GM21447 (cell line): ENCODE measurements at regions not wholly inside any gene's neighbourhood (a gene's known extent, or its start where the extent isn't known, plus 50 kb on each side); places are given as distances from the start of the nearest gene placed in this dataset.

ENCODE experiments used
- ATAC-seq: cut with Tn5 transposase; IDR thresholded peaks from one replicate; pipeline ENCODE4 v1.9.1; 2021; ENCODE audit not compliant: unreplicated experiment

DNA sequence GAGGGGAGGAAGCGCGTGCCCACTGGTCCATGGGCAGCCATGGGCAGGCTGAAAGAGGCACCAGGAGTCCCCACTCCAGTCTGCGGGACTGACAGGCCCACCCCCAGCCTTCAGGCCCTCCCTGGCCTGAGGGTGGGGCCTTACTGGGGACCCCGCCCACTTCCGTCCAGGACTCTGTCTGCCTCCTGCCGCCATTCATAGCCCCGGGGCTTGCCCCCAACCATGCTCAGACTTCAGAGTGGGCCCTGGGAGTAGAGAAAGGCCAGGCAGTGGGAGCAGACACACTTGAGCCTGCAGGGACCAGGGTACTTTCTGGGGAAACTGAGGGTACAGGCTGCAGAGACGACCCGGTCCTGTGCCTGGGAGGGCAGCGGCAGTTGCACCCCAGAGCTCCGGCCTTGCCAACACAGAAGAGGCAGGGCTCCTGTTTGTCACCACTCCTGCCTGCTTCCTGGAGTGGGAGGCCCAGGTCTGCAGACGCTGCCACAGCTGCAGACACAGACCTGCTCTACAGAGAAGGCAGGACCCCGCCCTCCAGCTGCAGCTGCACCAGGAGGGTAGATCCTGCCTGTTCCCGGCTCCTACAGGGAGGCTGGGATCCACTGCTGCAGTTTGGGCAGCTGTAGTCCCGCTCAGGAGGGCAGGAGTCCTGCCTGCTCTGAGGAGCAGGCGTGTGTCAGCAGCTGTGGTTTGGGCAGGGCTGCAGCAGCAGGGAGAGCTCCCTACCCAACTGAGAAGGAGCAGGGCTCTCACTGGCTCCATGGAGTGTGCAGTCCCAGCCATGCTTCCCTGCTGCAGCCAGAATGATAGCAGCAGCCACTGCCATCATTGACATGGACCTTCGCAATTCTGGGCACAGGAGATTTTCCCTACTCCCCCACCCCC lies 387.9 kb upstream of the ANO3 start:
- no peak for ATAC-seq

DNA sequence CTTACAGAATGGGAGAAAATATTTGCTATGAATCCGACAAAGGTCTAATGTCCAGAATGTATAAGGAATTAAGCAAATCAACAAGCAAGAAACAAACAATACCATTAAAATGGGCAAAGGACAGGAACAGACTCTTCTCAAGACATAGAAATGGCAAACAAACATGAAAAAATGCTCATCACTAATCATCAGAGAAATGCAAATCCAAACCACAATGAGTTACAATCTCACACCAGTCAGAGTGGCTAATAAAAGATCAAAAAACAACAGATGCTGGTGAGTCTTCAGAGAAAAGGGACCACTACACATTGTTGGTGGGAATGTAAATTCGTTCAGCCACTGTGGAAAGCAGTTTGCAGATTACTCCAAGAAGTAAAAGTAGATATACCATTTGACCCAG lies 382.0 kb upstream of the ANO3 start:
- no peak for ATAC-seq

DNA sequence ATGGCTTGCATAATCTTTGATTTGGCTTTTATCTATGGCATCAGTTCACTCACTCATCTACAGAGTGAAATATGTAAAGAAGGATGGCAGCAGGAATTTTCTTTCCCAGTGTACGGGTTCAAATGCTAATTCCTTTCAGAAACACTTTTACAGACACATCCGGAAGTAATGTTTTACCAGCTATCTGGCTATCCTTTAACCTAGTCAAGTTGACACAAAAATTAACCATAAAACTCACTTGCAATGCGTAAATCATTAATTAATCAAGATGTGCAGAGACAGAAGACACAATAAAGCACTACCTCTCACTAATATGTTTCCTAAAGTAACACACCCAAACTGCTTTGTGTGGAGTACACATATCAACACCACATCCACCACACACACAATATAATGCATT lies 378.9 kb upstream of the ANO3 start:
- no peak for ATAC-seq

DNA sequence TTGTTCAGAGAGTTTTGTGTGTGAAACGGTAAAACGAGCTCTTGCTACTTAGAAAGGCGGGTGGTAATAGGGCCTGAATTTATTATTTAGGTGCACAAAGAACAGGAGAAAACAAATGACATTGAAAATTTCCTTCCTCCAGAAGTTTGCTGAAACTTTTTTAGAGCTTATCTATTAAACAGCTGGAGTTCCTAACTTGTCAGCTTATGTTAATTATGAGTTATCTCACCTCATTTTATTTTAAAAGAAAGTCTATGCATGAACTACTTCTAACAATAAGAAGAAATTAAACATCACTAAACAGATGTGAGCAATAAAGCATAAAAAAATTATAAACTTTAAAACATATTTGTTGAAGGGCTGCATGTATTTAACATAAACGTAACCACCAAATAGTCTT lies 373.9 kb upstream of the ANO3 start:
- ATAC-seq, result no peak

DNA sequence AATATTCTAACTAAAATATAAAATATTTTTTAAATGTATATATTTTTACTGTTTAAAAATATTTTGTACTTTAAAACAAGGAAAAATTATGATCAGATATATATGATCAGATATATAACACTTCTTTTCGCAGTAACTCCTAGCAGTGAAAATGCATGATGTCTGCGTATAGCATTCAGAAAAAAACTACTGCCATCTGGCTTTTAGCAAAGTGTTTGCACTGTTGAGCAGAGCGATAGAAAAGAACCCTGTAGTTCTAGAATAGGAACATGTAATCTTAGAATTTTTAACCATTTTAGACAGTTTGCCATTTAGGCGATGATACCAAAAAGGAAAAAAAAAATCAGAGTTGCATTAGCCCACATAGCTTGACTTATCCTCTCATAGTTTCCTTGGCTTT lies 370.4 kb upstream of the ANO3 start:
- no peak for ATAC-seq

DNA sequence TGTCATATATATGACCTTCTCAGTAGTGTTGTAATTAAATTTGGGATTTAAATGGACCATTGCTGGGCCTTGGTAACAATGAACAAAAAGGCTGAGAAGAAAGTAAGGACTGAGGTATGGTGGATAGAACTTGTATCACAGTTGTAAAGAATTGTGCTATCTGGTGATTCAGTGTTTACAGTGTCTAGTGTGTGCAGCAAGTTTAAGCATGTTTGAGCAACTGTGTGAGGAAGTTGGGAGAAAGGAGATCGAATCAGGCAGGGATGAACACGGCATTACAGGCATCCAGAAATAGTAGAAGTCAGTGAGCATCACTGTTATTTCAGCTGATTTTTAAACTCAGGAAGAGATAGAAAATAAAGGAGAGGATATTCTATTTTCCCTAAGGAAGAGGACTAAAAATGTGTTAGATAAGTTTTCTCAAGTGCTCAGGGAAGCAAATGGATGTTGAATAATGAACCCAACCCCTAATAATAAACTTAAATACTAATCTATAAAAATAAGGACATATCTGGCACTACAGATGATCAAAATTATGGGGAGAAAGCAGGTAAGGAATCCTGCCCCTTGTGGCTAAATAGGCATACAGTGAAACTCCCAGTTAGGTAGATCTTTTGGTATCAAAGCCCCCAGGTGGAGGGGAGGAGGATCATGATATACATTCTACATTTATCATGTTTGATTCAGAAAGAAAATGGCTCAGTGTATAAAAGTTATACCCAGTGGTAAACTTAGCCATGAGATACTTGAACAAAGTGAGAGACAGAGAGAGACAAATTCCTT lies 361.0 kb upstream of the ANO3 start:
- no peak for ATAC-seq

DNA sequence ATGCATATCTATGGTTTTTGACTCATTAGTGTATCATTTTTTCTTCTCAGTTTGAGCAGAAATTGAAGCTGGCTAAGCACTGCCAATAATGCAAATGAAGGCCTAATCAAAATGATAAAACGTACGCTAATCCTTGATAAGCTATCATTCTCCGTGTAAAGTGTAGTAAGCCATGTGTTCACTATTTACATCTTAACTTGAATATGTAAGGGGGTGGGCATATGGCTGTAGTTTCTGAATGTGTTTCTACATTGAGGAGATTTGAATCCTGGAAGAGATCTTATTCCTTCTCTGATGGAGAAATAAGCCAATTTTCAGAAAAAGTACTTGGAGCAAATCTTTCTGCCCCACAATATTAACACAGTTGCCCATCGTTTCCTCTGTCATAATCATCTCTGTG lies 351.8 kb upstream of the ANO3 start:
- no peak for ATAC-seq

DNA sequence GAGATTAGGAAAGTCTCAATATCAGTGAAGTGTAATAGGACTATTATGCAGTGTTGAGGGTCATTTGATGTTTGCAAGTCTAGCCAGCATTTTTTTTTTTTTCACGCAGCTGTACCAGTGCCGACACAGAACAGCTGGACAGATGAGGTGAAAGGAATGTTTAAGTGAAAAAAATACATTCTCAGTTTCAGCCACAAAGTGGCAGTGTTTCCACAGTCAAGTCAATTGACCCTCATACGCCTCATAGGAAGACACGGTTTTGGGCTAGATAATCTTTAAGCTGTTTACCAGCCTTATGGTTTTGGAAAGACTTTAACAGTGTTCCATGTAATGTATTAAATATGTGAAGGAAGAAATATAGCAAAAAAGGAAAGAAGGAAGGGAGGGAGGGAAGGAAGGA lies 349.9 kb upstream of the ANO3 start:
- ATAC-seq, result peak; percentile 95

DNA sequence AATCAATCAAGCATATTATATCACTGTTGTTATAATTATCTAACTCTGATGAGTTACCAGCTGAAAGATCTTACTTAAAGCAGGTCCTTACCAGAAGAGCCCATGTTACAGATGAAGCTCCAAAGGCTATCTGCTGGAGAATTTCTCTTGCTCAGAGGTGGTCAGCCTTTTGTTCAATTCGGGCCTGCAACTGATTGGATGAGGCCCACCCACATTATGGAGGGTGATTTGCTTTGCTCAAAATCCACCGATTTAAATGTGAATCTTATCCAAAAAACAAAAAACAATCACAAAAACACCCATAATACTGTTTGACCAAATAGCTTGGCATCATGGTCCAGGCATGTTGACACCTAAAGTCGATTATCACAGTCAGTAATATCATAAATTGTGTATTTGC lies 348.6 kb upstream of the ANO3 start:
- ATAC-seq, result no peak

DNA sequence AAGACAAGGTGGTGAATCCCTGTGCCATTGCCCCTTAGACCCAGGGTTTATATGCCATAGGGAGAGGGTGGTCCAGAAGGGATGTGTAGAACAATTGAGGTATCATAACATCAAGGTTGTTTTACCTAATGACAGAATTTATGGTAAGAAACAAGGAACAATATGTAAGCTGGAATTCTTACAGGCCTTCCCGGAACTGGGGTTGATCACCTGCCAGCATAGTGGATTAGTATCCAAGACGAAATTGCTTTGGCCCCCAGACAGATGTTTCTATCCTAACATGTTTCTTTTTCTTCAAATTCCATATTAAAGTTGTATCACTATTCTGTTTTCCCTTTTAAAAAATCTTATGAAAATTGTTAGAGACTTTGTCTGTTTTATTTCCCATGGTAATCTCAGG lies 343.8 kb upstream of the ANO3 start:
- no peak for ATAC-seq

DNA sequence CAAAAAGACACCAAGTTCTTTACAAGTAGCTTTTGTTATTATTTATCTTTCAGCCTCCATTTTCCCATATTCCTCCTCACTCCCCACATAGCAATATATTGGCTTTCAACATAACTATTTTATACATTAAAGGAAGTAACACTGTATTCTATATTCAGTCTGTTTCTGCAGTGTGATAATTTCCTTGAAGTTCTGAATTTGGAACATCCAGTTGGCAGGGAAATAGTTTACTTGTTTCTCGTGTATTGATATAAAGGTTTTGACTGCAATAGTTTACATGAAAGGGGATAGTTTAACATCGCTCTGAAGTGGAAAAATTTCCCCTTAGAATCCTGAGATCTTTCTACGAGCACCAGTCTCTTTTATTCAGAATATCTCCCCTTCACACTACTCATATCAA lies 341.5 kb upstream of the ANO3 start:
- ATAC-seq, result no peak

DNA sequence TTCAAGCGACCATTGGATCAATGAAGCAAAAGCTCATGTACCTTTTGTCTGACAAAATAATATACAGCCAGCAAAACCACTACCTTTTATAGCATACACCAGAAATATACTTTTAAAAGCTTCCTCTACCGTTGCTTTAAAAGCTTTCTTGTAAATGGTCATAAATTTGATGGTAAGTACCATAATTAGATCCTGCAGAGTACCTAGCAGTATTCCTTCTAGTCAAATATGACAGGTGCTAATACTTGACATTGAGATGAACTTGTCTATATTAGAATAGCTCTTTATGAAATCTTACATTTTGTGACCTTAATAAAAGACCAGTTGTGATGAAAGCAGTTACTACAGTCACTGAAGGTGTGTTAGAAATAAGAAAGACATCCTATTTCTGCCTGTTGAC lies 340.5 kb upstream of the ANO3 start:
- no peak for ATAC-seq

DNA sequence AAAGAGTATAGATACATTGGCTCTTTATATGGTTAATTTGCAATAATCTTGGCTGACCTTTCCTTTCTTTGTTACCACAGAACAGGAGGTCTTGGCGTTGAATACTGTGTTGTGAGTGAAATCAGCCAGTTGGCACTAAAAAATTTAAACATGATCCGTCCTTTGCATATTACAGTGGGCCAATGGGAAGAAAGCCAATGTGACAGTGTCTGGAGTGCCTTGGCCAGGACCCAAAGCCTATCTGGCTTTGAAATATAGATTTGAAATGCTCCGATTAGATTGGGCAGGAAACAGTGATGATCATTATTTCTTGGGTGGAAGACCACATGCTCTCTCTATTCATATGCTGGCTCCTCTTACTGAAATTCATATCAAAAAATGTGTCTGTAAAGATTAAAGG lies 339.6 kb upstream of the ANO3 start:
- ATAC-seq, result no peak

DNA sequence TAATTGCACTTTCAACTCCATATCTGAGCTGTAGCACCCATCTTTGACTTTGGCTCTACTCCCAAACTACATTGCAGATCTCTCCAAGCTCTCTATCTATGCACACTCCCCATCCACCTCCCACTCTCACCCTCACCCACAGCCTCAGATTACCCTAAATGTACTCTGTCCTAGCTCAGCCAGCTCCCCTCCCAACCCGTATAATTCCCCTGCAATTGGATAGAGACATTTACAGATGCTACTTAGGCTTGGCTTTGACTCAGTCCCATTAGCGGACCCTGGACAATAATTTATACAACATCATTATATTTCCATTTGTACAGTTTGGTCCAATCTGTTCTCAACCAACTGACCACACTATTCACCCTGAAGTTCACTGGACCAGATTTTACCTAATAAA lies 338.9 kb upstream of the ANO3 start:
- ATAC-seq, result no peak

DNA sequence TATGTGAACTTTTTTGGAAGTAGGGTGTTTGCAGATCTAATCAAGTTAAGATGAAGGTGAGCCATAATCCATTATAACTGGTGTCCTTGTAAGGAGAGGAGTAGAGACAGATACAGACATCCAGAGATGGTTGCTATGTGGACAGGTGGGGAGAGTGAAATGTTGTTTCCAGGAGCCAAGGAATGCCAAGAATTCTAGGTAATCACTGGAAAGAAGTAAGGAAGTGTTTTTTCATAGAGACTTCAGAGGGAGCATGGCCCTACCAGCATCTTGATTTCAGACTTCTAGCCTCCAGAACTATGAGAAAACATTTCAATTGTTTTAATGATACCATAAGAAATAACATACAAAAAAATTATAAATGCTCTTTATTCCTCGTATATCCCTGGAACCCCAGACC lies 320.5 kb upstream of the ANO3 start:
- no peak for ATAC-seq

DNA sequence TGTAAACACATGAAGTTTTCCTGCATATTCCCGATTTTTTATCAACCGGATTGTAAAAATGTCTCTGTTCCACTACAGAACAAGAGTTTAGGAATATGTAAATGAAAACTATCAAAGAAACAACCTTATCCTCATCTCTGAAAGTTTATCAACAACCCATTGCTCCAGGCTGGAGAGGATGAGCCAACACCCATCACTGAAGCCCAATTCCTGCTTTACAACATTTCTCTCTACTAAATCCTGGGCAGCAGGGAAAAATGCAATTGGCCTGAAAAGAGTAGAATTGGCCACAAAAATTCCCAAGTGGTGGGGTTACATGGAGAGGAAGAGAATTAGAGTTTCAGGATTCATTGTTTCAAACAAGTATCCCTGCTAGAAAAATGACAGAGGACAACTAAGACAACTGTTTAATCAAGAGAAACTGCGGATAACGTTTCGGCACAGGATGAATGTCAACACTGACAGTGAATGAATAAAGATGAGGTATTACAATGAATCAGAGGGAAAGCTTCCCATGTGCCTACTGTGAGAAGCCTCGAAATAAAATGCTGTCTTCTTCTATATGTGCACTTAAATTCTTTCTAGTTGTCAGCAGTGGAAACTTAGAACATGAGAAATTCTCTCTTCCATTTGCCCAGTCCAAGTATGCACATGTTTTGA lies 317.3 kb upstream of the ANO3 start:
- no peak for ATAC-seq

DNA sequence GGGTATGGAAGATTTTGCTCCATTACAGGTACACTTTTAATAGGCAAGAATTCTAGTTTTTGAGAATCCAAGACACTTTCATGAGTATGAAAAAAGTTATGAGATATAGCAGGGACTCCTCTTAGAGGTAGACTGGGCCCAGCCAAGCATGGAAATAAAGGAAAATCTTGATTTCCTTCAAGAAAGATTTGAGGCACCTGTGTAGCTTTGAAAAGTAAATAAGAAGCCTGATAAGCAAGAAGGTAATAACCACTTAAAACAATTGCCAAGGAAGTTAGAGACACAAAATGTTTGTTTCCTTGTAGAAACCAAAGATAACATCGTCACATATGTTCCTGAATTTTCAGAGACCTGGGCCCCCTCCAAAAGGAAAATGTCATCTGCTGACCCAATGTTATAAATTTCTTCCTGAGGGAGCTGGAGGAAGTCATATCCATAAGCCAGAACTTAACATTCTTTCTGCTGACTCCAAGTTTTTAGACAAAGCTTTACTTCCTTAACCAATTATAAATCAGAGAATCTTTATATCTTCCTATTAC lies 314.5 kb upstream of the ANO3 start:
- ATAC-seq, result no peak

DNA sequence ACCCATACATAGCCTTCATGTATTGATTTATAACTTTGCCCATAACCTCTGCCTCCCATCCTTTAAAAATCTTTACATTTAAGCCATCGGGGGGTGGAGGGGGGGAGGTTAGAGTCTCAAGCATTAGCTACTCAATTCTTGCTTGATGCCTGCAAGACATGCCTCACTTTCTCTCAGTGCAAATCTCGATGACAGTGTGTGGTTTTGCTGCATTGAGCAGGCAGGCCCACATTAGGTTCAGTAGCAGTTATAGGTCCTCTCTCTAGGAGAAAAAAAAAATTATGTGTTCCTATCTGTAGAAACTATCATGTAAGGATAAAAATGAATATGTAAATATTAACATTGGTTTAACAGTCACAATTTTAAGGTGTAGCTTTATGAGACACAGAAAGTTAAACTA lies 314.0 kb upstream of the ANO3 start:
- no peak for ATAC-seq

DNA sequence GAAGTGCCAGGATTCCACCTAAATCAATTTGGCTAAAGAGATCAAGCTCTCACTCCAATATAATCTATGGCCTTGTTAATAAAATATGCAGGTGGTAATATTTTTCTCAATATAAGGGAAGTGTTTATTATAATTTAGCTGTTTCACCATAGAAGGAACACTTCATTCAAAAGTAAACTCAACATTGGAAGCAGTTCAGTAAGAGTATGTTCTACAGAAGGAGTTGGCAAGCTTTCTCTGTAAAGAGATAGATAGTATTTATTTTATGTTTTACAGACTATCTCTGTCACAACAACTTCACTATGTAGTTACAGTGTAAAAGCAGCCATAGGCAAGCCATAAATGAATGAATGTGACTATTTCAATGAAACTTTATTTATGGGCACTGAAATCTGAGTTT lies 313.6 kb upstream of the ANO3 start:
- ATAC-seq, result no peak

DNA sequence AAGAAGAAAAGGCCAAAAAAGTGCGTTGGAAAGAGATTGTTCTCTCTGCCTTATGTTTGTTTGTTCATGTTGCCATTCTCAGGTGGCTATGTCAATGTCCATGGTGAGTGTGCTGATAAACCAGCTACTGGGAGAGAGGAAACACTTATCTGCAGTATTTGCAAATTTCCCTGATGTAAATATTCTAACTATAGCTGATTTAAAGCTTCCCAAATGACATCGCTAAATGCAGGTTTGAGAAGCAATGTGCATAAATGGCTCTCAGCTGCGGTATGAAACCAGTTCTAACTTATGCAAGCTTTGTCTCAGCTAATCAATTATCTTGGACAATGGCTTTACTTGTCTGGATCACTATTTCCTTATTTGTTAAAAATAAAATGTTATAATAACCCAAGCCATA lies 312.5 kb upstream of the ANO3 start:
- no peak for ATAC-seq

DNA sequence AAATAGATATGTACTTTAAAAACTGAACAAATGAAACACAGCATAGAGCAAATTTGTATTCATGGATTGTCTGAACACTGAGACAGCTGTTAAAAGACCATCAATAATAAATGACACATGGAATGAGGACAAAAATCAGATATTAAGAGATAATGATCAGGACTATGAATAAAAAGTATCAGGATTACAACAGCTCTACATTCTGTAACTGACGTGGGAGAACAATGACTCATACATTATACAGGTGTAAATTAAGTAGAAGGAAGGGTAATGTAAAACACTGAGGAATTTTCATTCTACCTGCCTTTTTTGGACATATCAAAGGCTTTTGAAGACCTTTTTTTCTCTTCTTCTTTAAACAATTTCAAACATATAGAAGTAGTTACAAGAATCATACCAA lies 310.9 kb upstream of the ANO3 start:
- ATAC-seq, result no peak

DNA sequence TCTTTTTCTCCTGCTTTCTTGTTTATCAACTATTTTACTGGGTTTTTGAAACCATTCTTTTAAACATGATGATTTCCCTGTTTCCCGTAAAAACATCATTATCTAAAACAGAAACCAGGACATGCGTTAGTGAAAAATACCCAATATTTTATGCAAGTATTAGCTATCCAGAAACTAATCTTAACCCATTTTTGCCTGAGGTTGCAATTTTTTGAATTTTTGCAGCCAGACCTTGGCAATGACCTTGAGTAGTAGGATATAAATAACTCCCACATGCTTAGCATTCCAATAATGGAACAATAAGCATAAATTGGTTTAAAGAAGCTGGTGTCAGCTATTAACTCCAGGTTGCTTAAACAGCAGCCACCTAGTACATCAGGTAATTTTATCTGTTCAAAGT lies 308.9 kb upstream of the ANO3 start:
- ATAC-seq, result no peak
